HUES64 (cell line): ENCODE measurements at regions not wholly inside any gene's neighbourhood (a gene's known extent, or its start where the extent isn't known, plus 50 kb on each side); places are given as distances from the start of the nearest gene placed in this dataset.
"Not testable (repeated sequence)": the region's sequence is repeated elsewhere in the genome, so short reads cannot be mapped to it uniquely, and the experiment has no call there.

Experiments
- H3K27ac ChIP-seq: 2 replicates; pipeline ENCODE4 v1.7.0; 2013; ENCODE audit warnings: low read depth, low read length, inconsistent platforms
- H3K27me3 ChIP-seq: 2 replicates; pipeline ENCODE4 v1.6.1; 2013; ENCODE audit warnings: mild to moderate bottlenecking, low read length; ENCODE audit not compliant: insufficient read depth
- H3K36me3 ChIP-seq: 2 replicates; pipeline ENCODE4 v1.6.1; 2013; ENCODE audit warnings: mild to moderate bottlenecking, low read length; ENCODE audit not compliant: insufficient read depth
- H3K4me1 ChIP-seq: 2 replicates; pipeline ENCODE4 v1.6.1; 2013; ENCODE audit warnings: mild to moderate bottlenecking, low read length, moderate library complexity; ENCODE audit not compliant: insufficient read depth
- H3K4me3 ChIP-seq: 2 replicates; pipeline ENCODE4 v1.5.1; 2013; ENCODE audit warnings: mild to moderate bottlenecking, low read length, moderate library complexity
- H3K9ac ChIP-seq: 2 replicates; pipeline ENCODE4 v1.6.1; 2013; ENCODE audit warnings: mild to moderate bottlenecking, low read depth, low read length
- H3K9me3 ChIP-seq: 2 replicates; pipeline ENCODE4 v1.6.1; 2013; ENCODE audit warnings: low read depth, low read length; ENCODE audit not compliant: insufficient read depth
- WGBS: fragments of 150-250, 120-280 bp; methylation state at CpG from one replicate; pipeline ENCODE4 v1.1.7; 2013; ENCODE audit warnings: missing lambda C conversion rate; 5-methylcytosine and 5-hydroxymethylcytosine counted together

DNA sequence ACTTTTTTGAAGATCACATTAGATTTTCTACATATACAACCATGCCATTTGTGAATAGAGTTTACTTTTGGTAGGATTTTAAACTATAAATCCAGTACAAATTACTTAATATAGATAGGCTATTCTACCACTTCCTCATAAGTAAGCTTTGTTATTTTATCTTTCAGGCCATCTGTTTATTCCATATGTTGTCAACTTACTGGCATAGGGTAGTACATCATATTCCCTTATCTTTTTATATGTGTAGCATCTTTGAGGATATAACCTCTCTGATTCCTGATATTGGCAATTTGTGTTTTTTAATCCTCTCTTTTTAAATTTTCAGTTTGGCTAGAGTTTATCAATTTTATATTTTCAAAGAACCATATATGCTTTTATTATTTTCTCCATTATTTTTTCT is 515.4 kb downstream of the DIPK2A start:
- no peaks in the 10 kb centered on the region; the same call in none of the 2 replicates for H3K4me1 ChIP-seq
- no peak overlapping the region for H3K27ac ChIP-seq
- no peak overlapping the region for H3K9ac ChIP-seq
- H3K36me3 ChIP-seq: no peaks in the 10 kb centered on the region
- no peaks in the 10 kb centered on the region for H3K9me3 ChIP-seq
- H3K4me3 ChIP-seq: no peak overlapping the region
- no peaks in the 10 kb centered on the region for H3K27me3 ChIP-seq

DNA sequence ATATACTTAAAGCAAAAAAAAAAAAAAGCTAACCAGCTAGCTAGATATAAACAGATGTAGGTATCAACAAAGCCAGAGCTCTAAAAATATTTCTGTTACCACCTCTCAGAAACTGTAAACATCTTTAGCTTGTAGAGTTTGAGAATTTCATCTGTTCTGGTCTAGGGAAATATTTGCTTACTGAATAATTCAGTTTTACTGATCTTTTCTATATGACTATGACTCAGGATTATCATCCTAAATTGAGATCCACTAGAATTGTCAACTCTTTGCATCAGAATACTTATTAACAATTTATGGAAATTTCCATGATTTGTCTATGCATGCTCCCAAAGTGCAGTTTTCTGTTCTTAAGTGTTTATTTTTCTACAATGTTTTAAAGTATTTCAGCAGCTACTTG is 517.3 kb downstream of the DIPK2A start:
- Histone ChIP-seq H3K36me3 (no peaks in the 10 kb centered on the region), H3K4me3 (no peak overlapping the region), H3K9me3 (no peaks in the 10 kb centered on the region), H3K9ac (no peak overlapping the region), H3K27me3 (no peaks in the 10 kb centered on the region), H3K4me1 (no peaks in the 10 kb centered on the region; the same call in 1 of the 2 replicates), H3K27ac (no peak overlapping the region)

DNA sequence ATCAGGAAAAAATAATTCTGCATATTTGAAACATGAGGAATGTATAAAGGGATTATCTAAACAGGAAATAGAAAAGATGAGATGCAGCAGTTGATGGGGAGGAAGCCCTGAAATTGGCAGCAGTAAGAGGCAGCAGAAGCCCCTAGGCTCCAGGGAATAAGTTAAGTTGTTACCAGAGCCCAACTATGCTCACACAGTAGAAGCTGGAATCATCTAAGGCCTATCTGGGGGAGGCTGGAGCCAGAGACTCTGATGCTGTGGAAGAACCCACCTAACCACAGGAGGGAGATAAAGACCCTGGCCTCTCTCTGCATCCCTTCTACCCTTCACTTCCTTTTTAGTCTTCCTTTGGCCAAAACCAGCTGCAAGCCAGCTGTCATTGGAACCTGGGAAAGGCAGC is 519.7 kb downstream of the DIPK2A start:
- no peak overlapping the region for H3K9ac ChIP-seq
- H3K36me3 ChIP-seq: no peaks in the 10 kb centered on the region
- no peaks in the 10 kb centered on the region for H3K27me3 ChIP-seq
- 0 out of 2 replicates have a peak, but pooled peaks cover 2% of the 10 kb centered on the region for H3K4me1 ChIP-seq
- no peak overlapping the region for H3K27ac ChIP-seq
- H3K4me3 ChIP-seq: no peak overlapping the region
- no peaks in the 10 kb centered on the region for H3K9me3 ChIP-seq

DNA sequence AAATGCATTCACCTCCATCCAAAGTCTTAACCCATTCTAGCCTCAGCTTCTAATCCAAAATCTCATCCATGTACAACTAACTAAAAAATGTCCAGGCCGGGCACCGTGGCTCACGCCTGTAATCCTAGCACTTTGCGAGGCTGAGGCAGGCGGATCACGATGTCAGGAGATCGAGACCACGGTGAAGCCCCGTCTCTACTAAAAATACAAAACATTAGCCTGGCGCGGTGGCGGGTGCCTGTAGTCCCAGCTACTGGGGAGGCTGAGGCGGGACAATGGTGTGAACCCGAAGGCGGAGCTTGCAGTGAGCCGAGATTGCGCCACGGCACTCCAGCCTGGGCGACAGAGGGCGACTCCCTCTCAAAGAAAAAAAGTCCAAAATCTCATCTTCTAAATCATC is 523.0 kb downstream of the DIPK2A start:
- not testable (repeated sequence) for H3K27me3 ChIP-seq, H3K9ac ChIP-seq, H3K36me3 ChIP-seq, H3K9me3 ChIP-seq, H3K27ac ChIP-seq, H3K4me1 ChIP-seq, H3K4me3 ChIP-seq
- 92% methylated on average over 19 of the region's 20 CpGs for WGBS

DNA sequence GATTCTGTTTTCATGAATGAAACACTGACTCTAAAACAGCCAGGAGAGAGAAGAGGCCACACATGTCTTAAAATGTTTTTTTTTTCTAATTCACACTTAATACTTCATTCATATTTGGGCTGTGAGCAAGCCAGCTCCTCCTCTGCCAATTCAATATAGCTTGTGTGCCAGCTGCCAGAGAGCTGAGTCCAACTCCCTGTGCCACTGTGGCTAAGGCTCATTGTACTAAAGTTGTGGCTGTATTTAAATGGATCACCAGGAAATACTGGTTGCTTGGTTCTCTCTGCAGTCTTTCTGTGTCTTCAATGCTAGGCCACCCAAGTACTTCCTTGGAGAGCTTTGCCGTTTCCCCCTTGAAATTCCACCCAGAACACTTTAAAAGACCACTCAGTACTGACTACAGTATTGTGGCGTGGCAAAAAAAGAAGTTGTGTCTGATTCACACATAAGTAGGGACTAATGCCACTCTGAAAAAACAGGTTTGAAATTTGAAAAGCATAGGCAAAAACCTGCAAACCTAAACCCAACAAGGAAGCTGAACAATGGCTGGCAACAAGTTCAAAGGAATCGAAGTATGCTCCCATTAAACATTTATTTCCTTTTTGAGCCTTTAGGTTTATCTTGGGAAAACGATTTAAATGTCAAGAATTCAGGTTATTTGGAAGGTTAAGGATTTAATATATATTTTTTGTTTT is 524.7 kb downstream of the DIPK2A start:
- 92% methylated on average over 4 of the region's 4 CpGs for WGBS
- Histone ChIP-seq H3K27me3 (no peaks in the 10 kb centered on the region), H3K9ac (no peak overlapping the region), H3K36me3 (no peaks in the 10 kb centered on the region), H3K4me3 (no peak overlapping the region), H3K4me1 (peaks cover 4% of the 10 kb centered on the region; the same call in 1 of the 2 replicates), H3K27ac (no peak overlapping the region), H3K9me3 (no peaks in the 10 kb centered on the region)

DNA sequence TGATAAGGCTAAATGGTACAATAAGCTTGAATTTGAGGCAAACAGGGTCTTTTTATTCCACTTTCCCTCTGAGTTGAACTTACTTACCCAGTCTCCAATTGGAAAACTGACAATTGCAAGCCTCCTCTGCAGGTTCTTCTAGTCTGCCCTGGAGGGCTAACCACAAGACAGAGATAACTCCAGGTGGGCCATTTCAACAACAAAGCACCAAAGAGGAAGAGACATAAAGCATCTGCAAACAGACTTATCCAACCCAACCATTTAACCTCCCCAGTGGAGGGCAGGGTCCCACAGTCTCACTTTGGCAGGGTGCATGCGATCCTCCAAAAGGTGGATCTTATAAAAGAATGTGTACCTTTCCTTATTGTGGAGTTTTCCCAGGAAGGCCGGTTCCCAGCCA is 525.8 kb downstream of the DIPK2A start:
- no peaks in the 10 kb centered on the region for H3K9me3 ChIP-seq
- no peak overlapping the region for H3K9ac ChIP-seq
- H3K36me3 ChIP-seq: no peaks in the 10 kb centered on the region
- peaks cover 4% of the 10 kb centered on the region; the same call in 1 of the 2 replicates for H3K4me1 ChIP-seq
- no peak overlapping the region for H3K4me3 ChIP-seq
- WGBS: 88% methylated on average over 2 of the region's 2 CpGs
- no peak overlapping the region for H3K27ac ChIP-seq
- no peaks in the 10 kb centered on the region for H3K27me3 ChIP-seq

DNA sequence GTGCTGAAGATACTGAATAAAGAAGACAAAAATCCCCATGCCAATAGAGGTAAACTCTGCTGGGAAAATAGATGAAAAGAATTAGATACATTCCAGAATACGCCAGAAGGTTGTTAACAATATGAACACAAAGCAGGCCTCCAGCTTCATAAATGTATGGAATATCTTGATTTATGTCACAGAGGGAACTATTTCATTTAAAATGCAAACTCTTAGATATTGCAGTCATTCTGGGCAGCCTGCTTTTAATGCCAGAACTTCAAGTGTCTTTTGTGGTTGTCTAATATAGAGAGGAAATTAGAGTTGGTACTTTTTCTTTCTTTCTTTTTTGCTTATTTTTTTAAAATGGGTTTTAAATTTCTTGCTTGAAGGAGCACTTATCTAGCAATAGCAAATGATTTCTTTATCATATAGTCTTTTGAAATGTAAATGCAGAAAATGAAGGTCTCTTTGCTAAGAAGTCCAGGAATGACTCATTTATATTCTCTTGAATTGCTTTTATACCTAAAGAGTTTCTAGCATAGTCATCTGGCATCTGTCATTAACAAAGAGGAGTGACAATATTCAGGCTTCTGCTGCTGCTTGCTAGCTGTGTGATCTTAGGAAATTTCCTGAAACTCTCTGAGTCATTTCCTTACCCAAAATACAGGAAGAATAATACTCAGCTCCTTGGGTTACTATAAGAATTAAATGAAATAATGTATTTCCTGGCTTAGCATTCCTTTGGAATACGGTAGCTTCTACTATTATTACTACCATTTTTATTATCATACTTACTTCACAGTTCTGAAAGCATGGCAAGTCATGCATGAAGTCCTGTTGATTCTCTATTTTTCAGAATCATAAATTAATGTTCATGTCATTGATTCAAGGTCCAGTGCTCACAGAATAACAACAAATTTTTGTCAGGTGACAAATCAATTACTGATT is 527.6 kb downstream of the DIPK2A start:
- no peak overlapping the region for H3K27ac ChIP-seq
- 100% methylated on average over 1 of the region's 2 CpGs for whole genome bisulfite sequencing

DNA sequence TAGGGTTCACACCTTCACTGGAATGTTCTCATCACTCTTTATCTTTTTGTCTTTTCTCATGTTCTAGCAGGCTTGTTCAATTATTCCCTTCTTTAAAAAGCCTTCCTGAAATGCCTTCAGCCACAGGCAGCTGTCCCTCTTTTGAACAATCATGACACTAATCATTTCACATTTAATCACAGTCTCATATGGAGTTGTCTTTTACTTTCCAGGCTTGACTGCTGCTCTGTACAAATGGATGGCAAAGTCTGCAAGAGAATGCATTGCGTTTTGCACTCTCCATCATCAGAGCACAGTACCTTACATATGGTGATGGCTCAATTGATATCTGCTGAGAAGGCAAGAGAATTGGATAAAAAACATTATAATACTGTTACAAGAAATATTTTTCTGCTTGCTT is 529.8 kb downstream of the DIPK2A start:
- H3K9me3 ChIP-seq: no peaks in the 10 kb centered on the region
- H3K4me1 ChIP-seq: peaks cover under 1% of the 10 kb centered on the region
- no peak overlapping the region for H3K9ac ChIP-seq
- H3K36me3 ChIP-seq: no peaks in the 10 kb centered on the region
- H3K27ac ChIP-seq: no peak overlapping the region
- H3K27me3 ChIP-seq: no peaks in the 10 kb centered on the region
- 100% methylated on average over 1 of the region's 1 CpG for WGBS
- H3K4me3 ChIP-seq: no peak overlapping the region

More for the DNA sequence above, 527.6 kb downstream of the DIPK2A start:
- Histone ChIP-seq H3K4me1 (peaks cover 4% of the 10 kb centered on the region), H3K9ac (no peak overlapping the region), H3K36me3 (no peaks in the 10 kb centered on the region), H3K9me3 (no peaks in the 10 kb centered on the region), H3K4me3 (no peak overlapping the region), H3K27me3 (no peaks in the 10 kb centered on the region)

DNA sequence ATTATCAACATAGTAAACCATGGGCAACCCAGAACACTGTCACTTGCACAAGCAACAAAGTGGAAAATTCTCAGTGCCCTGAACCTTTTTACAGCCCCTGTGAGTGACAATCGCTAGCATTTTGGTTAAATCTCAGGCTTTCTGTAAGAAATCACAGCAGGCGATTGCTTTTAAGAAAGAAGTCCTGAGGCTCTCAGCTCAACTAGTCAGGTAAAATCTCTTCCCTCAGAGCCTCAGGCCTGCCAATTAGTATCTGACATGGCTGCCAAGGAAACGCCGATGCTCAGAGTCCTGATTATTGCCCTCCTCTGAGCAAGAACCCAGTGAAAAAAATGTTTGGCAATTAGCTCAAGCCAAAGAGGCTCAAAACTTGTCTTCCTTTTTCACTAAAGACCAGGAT is 530.8 kb downstream of the DIPK2A start:
- no peak overlapping the region for H3K4me3 ChIP-seq
- H3K4me1 ChIP-seq: no peaks in the 10 kb centered on the region; the same call in none of the 2 replicates
- 80% methylated on average over 4 of the region's 4 CpGs for whole genome bisulfite sequencing
- no peak overlapping the region for H3K27ac ChIP-seq
- no peak overlapping the region for H3K9ac ChIP-seq
- H3K9me3 ChIP-seq: no peaks in the 10 kb centered on the region
- no peaks in the 10 kb centered on the region for H3K27me3 ChIP-seq
- no peaks in the 10 kb centered on the region for H3K36me3 ChIP-seq

DNA sequence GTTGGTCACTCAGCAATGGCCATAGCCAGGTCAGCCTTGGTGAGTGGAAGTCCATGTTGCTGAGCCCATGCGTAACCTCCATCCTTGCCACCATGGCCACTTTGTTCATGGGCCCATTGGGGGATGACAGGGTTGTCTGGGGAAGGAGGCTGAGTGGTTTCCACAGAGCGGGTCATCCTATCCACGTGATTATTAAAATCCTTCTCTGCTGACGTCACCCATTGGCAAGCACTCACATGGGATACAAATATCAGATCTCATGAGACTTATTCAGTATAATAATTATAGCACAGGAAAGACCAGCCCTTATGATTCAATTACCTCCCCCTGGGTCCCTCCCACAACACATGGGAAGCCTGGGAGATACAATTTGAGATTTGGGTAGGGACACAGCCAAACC is 534.8 kb downstream of the DIPK2A start:
- not testable (repeated sequence) for H3K9me3 ChIP-seq, H3K27ac ChIP-seq, H3K4me3 ChIP-seq, H3K4me1 ChIP-seq, H3K9ac ChIP-seq, H3K27me3 ChIP-seq, H3K36me3 ChIP-seq
- 100% methylated on average over 4 of the region's 4 CpGs for WGBS

DNA sequence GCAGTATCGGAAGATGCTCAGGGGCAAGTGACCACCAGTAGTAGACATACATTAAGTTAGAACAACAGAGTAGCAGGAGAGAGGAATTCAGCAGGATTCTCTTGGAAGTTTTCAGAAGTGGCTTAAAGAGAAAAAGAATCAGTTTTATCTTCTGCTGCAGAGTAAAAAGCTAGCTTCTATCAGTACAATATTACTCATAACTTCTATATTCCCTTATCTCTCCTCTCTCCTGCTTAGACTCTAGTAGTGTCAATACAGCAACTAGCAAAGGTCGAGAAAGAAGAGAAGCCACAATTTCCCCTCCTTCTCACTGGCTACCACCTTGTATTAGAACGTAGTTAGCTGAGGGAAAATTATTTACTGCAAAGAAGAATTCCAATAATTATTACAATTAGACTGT is 539.7 kb downstream of the DIPK2A start:
- H3K9ac ChIP-seq: no peak overlapping the region
- 47% methylated on average over 2 of the region's 3 CpGs for WGBS
- H3K36me3 ChIP-seq: no peaks in the 10 kb centered on the region
- H3K9me3 ChIP-seq: no peaks in the 10 kb centered on the region
- no peak overlapping the region for H3K27ac ChIP-seq
- no peak overlapping the region for H3K4me3 ChIP-seq
- no peaks in the 10 kb centered on the region for H3K27me3 ChIP-seq
- H3K4me1 ChIP-seq: no peaks in the 10 kb centered on the region
